ENCODE measurements at regions not wholly inside any gene's neighbourhood (a gene's known extent, or its start where the extent isn't known, plus 50 kb on each side); places are given as distances from the start of the nearest gene placed in this dataset.
"Not testable (repeated sequence)": the region's sequence is repeated elsewhere in the genome, so short reads cannot be mapped to it uniquely, and the experiment has no call there.

DNA sequence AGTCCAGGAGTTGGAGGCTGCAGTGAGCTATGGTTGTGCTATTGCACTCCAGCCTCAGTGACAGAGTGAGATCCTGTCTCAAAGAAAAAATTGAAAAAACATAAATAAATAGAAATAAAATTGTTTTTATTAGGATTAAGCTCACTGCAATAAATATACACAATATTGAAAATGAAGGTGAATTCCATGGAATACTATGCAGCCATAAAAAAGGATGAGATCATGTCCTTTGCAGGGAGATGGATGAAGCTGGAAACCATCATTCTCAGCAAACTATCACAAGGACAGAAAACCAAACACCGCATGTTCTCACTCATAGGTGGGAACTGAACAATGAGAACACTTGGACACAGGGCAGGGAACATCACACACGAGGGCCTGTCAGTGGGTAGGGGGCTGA lies 207.6 kb downstream of the DEPDC1B start:
- TF ChIP-seq FOXM1 (CRISPR knock-in tag; IDR thresholded peaks at IDR 0.05): not testable (repeated sequence)
- TF ChIP-seq, protein P1, sequence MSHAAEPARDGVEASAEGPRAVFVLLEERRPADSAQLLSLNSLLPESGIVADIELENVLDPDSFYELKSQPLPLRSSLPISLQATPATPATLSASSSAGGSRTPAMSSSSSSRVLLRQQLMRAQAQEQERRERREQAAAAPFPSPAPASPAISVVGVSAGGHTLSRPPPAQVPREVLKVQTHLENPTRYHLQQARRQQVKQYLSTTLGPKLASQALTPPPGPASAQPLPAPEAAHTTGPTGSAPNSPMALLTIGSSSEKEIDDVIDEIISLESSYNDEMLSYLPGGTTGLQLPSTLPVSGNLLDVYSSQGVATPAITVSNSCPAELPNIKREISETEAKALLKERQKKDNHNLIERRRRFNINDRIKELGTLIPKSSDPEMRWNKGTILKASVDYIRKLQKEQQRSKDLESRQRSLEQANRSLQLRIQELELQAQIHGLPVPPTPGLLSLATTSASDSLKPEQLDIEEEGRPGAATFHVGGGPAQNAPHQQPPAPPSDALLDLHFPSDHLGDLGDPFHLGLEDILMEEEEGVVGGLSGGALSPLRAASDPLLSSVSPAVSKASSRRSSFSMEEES (CRISPR knock-in tag; IDR thresholded peaks at IDR 0.05): not testable (repeated sequence)
